ENCODE measurements at regions not wholly inside any gene's neighbourhood (a gene's known extent, or its start where the extent isn't known, plus 50 kb on each side); places are given as distances from the start of the nearest gene placed in this dataset.
A peak's percentile ranks its signal among the peaks of the same experiment; 100 is the strongest.
"Not testable (repeated sequence)": the region's sequence is repeated elsewhere in the genome, so short reads cannot be mapped to it uniquely, and the experiment has no call there.

DNA sequence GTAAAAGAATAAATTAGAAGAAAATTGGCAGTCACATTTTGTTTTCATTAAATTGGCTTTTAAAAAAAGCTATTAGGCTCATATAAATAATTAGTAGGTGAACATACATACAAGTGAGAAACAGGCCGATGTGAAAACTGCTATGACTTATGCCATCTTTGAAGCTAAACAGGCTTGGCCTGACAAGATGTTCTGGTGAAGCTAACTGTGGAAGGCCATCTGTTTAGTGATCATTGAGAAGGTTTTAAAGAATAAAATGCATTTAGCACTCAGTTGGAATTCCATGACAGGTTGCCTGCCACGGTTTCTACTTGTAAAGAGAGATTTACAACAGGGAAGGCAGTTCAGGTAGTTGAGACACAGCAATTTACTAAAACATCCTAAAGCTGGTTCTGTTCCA is 264.0 kb upstream of the AGTR1 start:
- DNase-seq, result peak in 1 of 2 donors; percentile 7

DNA sequence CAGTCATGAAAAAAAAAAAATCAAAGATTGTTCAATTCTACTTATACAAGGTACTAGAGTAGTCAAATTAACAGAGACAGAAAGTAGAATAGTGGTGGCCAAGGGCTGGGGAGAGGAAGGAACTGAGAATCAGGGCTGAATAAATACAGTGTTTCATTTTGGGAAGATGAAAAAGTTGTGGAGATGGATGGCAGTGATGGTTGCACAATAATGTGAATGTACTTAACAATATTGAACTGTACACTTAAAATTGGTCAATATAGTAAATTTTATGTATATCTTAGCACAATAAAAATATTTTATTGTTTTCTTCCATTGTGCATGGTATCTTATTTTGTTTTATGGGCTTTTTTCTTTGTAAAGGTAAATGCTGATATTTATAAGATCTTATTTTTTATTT is 262.2 kb upstream of the AGTR1 start:
- DNase-seq, result no peak

DNA sequence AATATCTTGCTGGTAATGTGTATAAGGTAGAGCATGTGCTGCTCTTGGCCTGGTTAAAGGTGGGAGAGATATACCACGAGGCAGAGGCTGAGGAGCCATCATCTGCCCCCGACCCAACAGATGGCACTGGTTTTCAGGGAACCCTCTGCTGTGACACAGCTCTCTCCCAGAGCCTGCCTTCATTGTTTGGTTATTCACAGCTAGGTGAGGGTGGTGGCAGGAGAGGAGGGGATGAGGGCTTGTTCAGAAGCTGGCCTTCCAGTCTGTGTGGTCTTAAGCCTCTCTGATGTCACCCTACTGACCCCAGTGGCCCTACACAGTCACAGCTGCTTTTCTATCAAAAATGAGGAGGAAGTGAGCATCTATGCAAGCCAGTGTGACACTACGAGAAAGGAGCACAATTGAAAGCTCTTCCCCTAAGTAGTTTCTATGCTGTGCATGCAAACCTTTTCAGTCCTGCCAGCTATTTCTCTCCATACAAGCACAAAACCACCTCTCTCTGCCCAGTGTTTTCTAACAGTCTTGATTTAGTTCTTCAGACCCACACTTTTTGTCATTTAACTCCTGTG is 258.4 kb upstream of the AGTR1 start:
- no peak for DNase-seq

DNA sequence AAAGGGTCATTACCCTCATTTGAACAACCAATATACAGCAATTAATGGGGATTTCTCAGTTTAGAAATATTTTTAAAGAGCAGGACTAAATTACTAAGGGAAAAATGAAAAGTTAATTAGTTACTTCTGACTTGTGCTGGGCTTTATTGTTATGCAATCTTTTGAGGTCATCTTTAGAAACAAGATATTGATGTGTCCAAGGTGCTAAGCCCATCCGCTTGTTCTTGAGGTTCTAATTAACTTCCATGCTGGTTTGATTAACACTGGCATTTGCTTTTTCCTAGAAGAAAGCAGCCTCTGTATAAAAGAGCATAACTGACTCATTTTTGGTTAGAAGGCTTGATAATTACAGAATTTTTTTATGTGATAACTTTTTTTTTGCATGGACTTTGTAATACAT is 256.5 kb upstream of the AGTR1 start:
- no peak for DNase-seq

DNA sequence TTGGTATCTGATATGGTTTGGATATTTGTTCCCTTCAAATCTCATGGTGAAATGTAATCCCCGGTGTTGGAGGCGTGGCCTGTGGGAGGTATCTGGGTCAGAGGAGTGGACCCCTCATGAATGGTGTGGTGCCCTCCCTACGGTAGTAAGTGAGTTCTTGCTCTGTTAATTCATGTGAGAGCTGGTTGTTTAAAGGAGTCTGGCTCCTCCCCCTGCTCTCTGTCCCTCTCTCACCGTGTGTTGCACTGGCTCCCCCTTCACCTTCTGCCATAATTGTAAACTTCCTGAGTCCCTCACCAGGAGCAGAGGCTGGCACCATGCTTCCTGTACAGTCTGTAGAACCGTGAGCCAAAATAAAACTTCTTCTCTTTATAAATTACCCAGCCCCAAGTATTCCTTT is 246.9 kb upstream of the AGTR1 start:
- no peak for DNase-seq

DNA sequence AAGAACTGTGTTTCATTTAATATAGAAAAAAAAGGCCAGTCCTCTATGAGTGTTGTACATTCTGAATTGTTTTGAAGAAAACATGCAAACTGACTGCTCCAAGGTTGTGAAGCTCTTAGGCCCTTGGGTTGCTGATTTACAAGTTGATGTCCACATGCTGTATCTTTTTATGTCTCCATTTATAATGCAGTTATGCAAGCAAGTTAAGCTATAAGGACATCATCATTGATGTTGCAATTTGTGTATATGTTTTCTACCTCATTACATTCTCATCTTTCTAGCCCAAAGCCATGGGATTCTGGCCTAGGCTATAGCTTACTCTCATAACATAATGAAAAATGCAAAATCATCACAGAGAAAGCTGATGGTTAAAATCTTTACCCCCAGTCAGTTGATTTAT is 245.7 kb upstream of the AGTR1 start:
- no peak for DNase-seq

DNA sequence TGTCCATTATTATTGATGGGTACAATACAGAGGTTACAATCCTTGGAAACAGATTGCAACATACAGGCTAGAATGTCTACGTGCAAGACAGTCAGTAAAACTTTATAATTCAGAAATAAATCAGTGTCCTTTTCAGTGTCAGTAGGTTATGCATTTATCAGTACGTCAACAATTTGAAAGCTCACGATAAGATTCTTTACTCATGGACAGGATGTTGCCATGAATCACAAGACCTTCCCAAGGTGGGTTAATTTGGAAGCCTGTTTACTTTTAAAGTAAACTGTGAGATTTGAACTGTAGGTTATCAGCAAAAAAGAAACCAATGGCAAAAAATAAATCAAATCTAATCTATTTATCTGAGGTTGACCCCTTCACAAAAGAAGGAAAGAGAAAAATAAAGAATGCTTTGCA is 243.9 kb upstream of the AGTR1 start:
- no peak for DNase-seq

DNA sequence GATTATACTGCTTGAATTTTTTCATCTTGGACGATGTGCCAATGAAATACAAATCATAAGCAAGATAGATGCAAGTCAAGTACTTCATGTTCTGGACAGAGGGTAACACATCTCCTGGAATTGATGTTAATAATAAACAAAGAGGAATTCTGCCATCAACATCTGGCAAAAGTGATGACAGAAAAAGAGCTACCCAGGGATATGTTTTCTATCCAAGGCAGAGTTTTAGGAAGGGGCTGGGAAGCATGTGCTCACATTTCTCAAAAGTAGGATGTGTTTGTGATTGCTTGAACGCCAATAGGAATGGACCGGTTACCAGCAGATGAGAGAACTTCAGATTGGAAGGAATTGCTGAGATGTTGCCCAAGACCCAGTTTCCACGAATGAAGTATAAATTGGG is 242.6 kb upstream of the AGTR1 start:
- no peak for DNase-seq

DNA sequence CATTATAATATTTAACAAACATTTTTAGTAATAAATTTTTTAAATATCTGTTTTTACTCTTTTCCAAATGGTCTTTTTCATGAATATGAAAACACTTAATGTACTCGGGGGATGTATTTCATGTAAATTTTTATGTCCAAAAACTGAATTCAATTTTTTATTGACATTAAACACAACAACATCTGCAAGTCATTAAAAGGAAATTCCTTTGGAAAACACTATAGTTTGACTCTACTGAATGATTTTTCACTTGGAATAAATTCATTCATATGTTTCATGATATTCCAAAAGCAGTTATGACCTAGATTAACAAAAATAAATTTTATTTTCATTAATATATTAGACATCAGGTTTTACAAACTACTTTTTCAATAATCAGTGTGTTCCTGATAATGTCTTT is 239.8 kb upstream of the AGTR1 start:
- no peak for DNase-seq

DNA sequence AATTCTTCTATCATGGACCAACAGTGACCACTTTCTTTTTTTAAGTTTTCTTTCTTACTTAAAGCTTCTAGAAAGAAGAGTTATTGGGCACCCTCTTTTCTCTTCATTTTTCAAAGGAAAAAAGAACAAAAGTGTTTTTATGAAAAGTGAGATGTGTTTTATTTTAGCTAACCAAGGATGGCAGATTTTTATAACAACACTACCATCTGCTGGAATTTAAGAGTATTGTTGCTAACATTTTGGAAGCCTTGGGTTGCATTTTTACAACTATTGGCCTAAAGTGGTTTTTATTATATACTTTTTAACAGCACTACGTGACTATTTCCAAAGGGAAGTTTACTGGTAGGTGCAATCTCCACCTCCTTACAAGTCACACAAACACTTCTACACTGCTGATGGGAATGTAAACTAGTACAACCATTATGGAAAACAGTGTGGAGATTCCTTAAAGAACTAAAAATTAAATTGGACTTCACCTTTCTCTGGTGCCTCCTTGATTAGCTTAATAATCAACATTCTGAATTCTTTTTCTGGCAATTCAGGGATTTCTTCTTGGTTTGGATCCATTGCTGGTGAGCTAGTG is 237.7 kb upstream of the AGTR1 start:
- DNase-seq, result no peak

DNA sequence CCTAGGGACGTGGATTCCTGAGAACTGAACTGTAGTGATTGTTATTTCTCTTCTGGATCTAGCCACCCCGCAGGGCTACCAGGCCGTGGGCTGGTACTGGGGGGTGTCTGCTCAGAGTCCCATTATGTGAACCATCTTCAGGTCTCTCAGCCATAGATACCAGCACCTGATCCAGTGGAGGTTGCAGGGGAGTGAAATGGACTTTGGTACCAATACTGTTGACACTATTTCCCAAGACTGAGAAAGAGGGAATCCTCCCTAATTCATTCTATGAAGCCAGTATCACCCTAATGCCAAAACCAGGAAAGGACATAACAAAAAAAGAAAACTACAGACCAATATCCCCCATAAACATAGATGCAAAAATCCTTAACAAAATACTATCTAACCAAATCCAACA is 237.0 kb upstream of the AGTR1 start:
- no peak for DNase-seq

DNA sequence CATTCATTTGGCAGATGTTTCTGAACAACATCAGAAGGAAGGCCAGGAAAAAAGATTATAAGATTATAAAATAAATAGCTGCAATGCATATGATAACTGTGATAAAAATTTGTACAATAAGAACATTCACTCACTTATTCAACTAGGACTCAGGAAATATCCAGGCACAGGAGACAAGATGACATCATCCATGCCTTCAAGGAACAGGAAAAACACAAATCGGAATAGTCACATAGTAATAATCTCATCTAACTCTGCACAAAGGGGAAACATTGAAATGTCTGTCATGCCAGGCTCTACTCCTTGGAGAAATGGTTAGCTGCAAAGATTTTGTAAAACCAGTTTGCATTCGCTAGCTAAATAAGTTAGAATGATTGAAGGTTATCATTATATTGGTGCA is 233.5 kb upstream of the AGTR1 start:
- no peak for DNase-seq

DNA sequence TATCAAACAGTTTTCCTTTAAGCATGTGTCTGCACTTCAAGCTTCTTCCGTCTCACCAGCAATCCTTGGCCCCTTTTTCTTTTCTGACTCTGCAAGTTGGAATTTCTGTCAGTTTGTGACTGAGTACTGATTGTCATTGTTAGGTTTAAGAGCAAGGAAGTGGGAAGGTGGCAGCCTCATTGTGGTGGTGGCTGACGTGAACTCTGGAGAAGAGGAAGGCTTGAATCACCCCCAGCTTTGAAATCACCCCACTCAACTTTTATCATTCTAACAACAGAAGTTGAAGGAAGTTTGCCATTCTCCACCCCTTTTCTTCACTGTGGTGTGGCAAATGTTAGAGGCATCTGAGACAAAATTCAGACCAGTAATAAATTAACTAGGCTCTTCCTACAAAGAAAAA is 231.6 kb upstream of the AGTR1 start:
- DNase-seq, result no peak

DNA sequence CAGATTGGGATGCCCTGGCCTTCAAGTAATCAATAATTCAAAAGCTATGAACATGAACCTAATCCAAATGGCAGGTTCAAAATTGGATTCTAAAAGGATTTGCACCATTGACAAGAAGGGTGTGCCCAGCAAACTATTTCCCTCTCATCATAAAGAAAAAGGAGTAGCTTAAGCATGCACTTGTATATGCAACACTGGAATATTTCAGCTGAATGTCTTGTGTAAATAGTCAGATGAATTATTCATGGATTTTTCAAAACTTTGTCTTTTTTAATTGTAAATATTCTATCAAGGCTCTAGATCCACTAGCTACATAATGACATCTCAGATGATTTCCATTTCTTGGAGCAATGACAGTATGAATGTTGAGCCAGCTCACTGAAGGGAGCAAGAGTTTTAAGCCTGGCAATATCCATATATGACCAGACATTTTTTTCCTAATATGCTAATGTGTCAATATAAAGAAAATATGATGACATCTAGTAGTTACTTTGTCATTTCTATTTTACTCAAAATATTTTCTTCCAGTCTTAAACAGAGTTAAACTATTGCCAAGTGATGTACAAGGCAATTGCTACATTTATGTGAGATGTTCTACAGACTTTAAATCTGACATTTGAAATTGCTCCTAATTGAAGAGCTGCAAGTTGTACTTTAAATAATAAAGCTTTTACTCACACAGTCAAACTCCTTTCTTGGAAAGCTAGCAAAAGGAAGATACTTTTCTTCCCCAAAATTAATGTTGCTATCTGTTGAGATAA is 230.5 kb upstream of the AGTR1 start:
- no peak for DNase-seq

DNA sequence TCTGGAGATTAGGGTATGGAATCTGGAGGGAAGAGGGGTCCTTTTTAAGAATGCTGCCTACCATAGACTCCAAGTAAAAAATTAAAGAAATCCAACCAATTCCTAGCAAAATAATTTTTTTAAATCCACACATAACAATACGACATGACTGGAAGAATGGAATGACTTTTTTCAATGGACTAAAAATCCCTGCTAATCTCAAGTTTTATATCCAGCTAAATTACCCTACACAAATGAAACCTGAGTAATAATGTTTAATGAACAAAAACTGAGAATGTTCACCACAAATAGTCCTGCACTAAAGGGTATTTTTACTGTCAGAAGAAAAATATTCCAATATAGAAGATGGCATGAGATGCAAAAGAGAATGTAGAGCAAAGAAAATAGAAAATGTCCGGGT is 220.3 kb upstream of the AGTR1 start:
- DNase-seq, result no peak

DNA sequence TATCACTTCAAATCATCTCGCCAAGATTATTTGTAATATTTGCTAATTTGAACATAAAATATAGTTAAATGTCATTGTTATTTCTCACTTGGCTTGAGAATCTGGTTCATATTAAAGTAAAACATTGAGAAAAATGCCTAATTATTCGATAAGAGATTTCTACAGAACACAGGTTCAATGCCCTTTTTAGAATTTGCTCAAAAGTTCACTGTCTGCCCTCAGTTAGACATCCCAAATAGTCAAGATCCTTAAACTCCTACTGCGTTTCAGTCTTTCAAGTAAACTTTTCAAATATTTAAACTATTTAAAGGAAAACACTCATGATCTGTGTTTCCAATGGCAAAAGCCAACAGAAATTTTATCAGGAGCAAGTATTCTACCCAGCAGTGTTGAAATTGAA is 204.1 kb upstream of the AGTR1 start:
- DNase-seq, result no peak

DNA sequence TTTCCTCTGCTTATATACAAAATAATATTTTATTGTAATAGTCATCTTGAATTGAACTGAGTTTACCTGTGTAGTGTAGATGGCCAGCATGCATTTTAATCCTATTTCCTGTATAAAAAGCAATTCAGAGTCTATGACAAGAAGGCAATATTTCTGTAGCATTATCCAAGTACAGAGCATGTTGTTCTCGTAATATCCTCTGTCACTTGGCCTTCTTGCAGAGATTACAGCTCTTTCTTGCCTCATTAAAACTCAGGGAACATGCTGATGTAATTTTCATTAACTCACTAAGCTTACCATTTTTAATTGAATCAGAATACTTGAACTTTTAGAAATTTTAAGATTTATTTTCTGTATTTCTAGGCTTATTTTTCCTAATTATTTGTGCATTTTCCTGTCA is 203.3 kb upstream of the AGTR1 start:
- no peak for DNase-seq

DNA sequence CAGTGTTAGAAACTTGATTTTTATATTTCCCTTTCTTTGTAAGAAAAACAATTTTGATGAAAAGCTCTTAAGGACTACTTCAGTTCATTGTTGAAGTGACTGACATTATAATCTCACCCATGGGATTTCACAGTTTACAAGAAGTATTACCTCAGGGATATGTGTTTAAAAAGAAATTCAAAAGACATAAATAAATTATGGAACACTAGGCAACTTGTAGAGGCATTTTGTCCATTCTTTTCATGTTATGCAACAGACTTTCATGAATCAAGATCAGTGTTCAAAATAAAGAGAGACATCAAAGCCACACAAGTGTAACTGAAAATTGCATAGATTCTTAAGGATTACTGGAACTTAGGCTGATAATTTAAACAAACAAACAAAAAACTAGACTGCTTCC is 196.8 kb upstream of the AGTR1 start:
- DNase-seq, result no peak

DNA sequence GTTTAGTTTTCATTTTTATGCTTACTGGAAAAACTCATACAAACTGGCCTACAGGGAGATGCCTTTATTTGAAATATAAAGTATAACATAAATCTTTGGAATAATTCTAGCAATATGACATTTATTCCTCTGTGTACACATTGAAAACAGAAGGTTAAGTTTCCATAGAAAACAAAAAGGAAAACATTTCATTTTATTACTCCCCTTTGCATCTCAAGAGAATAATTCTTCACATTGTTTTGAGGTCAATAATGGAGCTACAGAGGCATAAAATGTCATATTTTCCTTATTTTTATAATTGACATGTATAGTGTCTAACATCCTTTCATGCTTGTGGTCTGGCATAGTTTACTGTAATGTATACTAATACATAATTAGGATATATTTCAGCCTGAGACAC is 187.6 kb upstream of the AGTR1 start:
- DNase-seq, result no peak

DNA sequence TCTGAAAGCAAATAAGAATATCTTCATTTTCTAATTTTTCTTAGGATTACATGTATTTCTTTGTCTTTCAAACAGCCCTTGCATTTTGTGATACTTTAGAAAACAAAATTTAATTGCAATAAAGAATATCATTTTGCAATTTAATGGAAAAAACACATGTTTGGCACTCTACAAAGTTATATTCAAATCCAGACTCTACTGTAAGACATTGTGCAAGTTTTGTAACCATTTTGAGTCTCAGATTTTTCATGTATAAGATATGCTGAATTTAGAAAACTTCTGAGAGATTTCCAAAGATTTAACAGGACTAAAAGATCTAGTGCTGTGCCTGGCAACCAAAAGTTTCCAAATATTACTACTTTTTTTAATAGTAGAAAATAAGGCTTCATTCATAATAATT is 187.1 kb upstream of the AGTR1 start:
- DNase-seq, result no peak

DNA sequence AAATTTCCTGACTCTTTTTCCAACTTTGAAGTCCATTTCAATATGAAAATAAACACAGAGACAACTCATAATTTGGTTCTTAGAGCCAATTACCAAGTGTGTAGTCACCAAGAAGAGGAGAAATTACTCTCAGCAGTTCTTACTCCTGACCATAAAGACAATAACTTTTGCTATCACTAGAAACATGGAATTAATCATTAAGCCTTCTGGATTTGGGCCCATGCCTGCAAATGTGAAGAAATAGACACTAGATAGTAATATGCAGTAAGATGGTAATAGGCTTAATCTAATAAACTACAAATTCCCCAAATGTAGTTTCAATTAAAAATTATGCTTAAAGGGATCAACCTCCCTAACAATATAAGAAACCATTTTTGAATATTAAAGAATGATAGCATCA is 185.1 kb upstream of the AGTR1 start:
- DNase-seq, result no peak

DNA sequence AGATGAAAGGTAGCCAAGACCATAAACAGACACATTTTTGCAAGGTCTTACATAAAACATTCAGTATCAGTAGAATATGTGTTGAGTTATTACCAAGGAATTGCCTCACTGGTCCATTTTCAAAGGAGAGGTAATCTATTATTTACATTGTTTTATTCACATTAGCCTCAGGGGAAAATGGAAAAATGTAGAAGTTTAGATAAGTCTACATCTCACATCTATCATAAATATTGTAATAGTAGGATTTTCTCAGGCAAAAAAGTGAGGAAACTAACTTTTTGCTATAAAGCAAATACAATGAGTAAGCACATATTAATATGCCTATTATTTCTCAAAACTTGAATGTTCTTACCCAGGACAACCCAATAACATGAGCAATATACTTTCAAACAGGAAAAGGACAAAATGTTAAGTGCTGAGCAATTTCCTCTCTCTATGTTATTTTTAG is 184.6 kb upstream of the AGTR1 start:
- no peak for DNase-seq

DNA sequence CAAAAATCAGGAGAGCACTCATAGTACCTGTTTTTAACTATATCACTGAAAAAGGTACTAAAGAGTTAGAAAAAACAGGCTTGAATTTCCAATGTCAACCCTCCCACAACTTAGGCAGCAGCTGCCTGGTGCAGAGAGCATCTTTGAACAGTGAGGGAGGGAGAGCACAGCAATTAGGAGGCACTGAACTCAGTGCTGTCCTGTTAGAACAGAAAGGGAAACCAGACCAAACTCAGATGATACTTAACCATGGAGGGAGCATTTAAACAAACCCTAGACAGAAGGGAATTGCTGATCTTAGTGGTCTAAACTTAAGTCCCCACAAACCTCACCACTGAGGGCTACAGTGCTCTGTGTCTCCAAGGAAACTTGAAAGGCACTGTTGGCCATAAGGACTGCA is 179.2 kb upstream of the AGTR1 start:
- no peak for DNase-seq

DNA sequence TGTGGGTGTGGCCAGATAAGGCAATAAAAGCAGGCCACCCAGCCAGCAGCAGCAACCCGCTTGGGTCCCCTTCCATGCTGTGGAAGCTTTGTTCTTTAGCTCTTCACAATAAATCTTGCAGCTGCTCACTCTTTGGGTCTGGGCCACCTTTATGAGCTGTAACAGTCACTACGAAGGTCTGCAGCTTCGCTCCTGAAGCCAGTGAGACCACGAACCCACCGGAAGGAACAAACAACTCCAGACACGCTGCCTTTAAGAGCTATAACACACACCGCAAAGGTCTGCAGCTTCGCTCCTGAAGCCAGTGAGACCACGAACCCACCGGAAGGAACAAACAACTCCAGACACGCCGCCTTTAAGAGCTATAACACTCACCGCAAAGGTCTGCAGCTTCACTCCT is 172.1 kb upstream of the AGTR1 start:
- not testable (repeated sequence) for DNase-seq

DNA sequence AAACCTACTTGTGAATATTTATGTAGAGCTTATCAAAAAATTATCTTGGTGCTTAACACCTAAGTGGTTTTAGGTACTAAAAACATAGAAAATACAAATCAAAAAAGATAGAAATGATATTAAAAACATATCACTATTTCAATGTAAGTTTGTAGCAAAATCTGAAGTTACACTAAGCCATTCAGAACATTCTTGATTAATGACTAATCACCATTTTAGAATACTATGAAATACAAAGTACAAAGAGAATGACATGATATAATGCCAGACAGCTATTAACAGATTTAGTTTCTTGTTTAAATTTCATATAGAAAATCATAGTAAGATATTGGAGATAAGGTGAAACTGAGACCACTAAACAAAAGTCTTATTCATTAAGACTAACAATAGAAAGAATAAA is 169.7 kb upstream of the AGTR1 start:
- no peak for DNase-seq

All from hippocampal formation (tissue), 2 donors.